ENCODE measurements at regions not wholly inside any gene's neighbourhood (a gene's known extent, or its start where the extent isn't known, plus 50 kb on each side); places are given as distances from the start of the nearest gene placed in this dataset.
"Not testable (repeated sequence)": the region's sequence is repeated elsewhere in the genome, so short reads cannot be mapped to it uniquely, and the experiment has no call there.

GRCh38 chr7:6951553-6951952, 125.5 kb upstream of the CCZ1B start:
- not testable (repeated sequence) for TF ChIP-seq EZH2phosphoT487 (IDR thresholded peaks at IDR 0.05; ENCODE audit: insufficient read depth, low read depth); EZH2 (IDR thresholded peaks at IDR 0.05; ENCODE audit: insufficient read depth, poor library complexity, severe bottlenecking)

Data from GM23248 (cell line).